ENCODE measurements at regions not wholly inside any gene's neighbourhood (a gene's known extent, or its start where the extent isn't known, plus 50 kb on each side); places are given as distances from the start of the nearest gene placed in this dataset.

DNA sequence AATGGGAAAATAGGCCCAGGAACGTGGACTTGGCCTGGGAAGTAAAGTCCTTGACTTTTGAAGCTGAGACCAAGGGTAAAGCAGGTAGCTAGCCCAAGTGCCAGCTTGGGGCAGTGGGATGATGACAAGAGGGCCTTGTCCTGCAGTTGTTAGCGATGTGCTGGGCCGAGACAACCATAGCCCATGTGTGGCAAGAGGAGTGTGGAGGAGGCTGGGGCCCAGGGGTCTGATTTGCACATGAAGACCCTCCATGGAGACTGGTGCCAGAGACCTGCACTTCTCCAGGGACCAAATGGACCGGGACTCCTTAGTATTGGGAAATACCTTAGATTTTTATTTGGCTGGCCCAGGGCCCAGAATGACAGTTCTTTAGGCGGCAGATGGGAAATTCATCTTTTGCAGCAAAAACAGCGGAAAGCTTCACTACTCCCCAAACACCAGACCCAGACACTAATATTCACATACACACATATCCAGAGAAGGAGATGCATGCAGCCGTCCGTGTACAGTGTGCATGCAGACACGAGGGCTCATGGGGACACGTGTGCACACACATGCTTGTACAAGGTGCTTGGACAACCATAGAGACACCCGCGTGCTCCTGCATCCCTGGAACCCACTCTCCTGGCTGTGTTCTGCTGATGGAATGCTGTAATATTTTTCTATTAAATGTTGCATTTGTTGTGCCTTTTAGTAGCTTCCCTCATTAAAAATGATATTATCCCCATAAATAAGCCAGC lies 78.1 kb upstream of the CSF3R start:
- DNase-seq (peak; percentile 8), ATAC-seq (ENCODE audit: low read depth) (no peak)
- Mint-ChIP-seq H3K36me3 (no peaks in the 10 kb centered on the region), H3K4me1 (no peaks in the 10 kb centered on the region), H3K9me3 (no peaks in the 10 kb centered on the region), H3K4me3 (no peak overlapping the region), H3K27ac (no peak overlapping the region), H3K27me3 (peaks cover 8% of the 10 kb centered on the region)
- POLR2A ChIA-PET: no interaction called here

DNA sequence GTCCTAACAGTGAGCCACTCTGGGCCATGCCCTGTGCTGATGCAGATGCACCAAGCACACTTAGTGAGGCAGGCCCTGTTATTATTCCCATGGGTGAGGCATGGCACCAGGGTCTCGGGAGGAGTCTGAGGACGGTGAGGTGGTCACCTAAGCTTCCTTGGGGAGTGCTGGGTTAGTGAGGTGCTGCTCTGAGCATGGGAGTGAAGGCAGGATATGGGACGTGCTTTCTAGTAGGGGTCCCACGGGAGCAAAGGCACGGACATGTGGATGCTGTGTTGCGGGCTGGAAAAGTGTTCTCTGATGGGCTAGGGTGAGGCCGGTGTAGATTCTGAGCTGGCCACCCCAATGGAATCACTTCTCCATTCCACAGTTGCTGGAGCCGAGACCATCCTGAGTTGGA lies 77.5 kb upstream of the CSF3R start:
- Mint-ChIP-seq H3K9me3 (no peaks in the 10 kb centered on the region), H3K36me3 (no peaks in the 10 kb centered on the region), H3K27ac (no peak overlapping the region), H3K27me3 (peaks cover 9% of the 10 kb centered on the region), H3K4me1 (no peaks in the 10 kb centered on the region), H3K4me3 (no peak overlapping the region)
- DNase-seq: peak; percentile 4
- POLR2A ChIA-PET: no interaction called here
- no peak for ATAC-seq (ENCODE audit: low read depth)

DNA sequence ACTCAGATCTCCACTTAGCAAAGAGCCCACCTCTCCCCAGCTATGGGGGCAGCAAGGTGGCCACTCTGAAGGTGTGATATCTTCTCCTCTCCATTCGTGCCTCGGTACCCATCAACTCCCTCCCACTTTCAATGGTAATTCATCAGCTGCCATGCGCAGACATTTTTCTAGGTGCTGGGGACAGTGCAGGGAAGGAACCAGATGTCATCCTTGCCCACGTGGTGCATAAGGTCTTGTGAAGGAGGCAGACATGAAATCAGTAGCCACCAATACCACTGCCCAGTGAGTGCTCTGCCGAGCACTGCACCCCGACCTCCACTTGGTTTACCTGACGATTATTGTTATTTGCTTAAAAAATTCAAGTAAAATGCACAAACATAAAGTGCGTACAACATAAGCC lies 76.3 kb upstream of the CSF3R start:
- no peaks in the 10 kb centered on the region for H3K4me1 Mint-ChIP-seq
- POLR2A ChIA-PET: no interaction called here
- no peaks in the 10 kb centered on the region for H3K36me3 Mint-ChIP-seq
- ATAC-seq (ENCODE audit: low read depth): no peak
- H3K9me3 Mint-ChIP-seq: no peaks in the 10 kb centered on the region
- no peak overlapping the region for H3K27ac Mint-ChIP-seq
- H3K27me3 Mint-ChIP-seq: peaks cover 15% of the 10 kb centered on the region
- DNase-seq: peak; percentile 10
- no peak overlapping the region for H3K4me3 Mint-ChIP-seq

DNA sequence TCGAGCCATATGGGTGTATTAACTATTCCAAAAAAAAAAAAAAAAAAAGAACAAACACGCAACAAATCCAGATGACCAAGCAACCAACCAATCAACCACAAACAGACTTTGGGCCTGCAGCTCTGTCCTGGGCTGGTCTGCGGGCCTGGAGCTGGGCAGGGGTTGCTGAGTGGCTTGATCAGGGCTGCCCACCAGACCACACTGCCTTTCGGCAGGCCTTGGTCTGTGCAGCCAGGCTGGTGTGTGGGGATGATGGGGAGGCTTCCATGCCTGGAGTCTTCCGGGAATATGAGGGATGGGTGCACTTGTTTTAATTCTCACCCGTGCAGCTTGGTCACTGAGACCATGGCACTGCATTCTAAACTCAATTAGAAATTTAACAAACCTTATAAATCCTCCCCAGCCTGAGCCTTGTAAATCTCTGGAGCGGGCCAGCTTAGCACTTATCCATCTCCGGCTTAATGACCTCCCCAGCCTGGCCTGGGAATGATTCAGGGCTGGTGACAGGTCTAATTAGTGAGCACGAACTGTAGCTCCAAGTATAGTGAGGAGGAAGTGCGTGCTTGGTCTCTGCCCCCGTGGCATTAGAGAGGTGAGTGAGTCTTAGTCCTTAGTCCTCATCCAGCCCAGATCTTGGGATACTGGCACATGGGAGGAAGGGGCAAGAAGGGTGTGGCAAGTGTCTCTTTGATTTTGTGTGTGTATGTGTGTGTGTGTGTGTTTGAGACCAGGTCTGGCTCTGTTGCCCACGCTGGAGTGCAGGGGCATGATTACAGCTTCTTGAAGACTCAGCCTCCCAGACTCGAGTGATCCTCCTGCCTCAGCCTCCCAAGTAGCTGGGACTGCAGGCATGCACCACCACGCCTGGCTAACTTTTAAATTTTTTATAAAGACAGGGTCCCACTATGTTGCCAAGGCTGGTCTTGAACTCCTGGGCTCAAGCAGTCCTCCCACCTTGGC lies 74.6 kb upstream of the CSF3R start:
- H3K27ac Mint-ChIP-seq: no peak overlapping the region
- POLR2A ChIA-PET: no interaction called here
- no peaks in the 10 kb centered on the region for H3K36me3 Mint-ChIP-seq
- H3K4me3 Mint-ChIP-seq: no peak overlapping the region
- peaks cover 2% of the 10 kb centered on the region for H3K4me1 Mint-ChIP-seq
- ATAC-seq (ENCODE audit: low read depth): no peak
- DNase-seq: peak; percentile 6
- peaks cover 24% of the 10 kb centered on the region for H3K27me3 Mint-ChIP-seq
- no peaks in the 10 kb centered on the region for H3K9me3 Mint-ChIP-seq

DNA sequence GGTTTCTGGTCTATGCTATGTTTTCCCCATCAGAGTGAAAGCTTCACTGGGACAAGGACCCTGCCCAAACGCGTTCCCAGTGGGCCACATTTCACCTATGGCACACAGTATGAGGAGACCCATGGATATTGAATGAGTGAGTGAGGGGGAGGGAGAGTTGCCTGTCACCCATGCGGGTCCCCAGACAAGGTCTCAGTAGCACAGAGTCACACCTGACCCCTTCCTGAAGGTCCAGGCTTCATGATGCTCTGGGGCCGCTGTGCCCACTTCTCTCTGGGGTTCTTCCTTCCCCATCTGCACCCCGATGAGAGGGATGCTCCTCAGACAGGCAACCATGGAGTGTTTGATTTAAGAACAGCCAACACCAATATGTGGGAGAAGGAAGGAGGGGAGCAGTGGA lies 72.3 kb upstream of the CSF3R start:
- H3K4me1 Mint-ChIP-seq: peaks cover 2% of the 10 kb centered on the region
- no peaks in the 10 kb centered on the region for H3K36me3 Mint-ChIP-seq
- DNase-seq: peak; percentile 10
- peaks cover 40% of the 10 kb centered on the region for H3K27me3 Mint-ChIP-seq
- H3K4me3 Mint-ChIP-seq: no peak overlapping the region
- POLR2A ChIA-PET: no interaction called here
- ATAC-seq (ENCODE audit: low read depth): no peak
- H3K27ac Mint-ChIP-seq: no peak overlapping the region
- H3K9me3 Mint-ChIP-seq: no peaks in the 10 kb centered on the region

DNA sequence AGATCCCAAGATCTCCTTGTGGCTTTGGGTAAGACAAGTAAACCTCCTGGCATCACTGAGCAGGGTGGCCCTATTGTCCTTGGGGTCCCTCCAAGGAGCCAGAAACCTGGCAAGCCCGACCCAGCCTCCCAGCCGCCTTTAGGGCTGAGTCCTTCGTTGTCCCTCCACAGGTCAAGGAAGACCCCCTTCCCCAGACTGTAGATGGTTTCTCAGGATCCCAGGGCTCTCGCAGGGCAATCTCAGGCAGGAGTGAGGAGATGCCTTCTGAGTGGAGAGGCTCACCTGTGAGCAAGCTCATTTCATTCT lies 71.6 kb upstream of the CSF3R start:
- Mint-ChIP-seq H3K4me1 (peaks cover 2% of the 10 kb centered on the region), H3K27me3 (peaks cover 44% of the 10 kb centered on the region), H3K4me3 (no peak overlapping the region), H3K9me3 (no peaks in the 10 kb centered on the region), H3K27ac (no peak overlapping the region), H3K36me3 (no peaks in the 10 kb centered on the region)
- POLR2A ChIA-PET: no interaction called here
- no peak for ATAC-seq (ENCODE audit: low read depth)
- DNase-seq: peak; percentile 24

DNA sequence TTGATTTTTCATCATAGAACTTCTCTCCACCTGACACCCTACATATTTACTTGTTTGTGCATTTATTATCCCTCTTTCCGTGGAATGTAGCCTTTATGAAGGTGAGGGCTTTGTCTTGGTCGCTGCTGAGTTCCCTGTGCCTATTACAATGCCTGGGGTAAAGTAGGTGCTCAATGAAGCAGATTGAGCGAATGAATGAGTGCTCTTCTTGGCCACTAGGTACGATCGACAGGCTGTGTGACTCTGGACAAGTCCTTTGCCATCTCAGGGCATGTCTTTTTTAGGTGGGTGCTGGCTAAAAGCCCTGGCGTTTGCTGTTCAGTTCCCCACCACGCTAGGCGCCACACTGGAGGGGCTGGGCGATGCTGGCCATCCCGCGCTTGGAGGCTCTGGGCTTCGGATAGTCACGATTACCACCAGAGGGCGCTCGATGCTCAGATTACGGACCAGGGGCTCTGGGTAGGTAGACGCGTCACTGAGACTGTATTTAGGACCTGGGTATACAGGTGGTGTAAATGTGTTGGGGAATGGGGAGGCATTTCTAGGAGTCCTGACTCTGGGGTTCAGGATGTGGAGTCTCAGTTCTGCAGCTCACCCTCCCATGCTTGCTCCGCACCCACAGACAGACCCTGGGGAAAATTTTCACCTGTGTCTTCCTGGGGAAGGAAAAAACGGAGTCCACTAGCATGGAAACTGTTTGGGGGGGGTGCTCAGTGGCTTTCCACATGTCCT lies 71.0 kb upstream of the CSF3R start:
- H3K4me3 Mint-ChIP-seq: no peak overlapping the region
- no peak overlapping the region for H3K27ac Mint-ChIP-seq
- POLR2A ChIA-PET: no interaction called here
- peak; percentile 89 for ATAC-seq (ENCODE audit: low read depth)
- peaks cover 2% of the 10 kb centered on the region for H3K4me1 Mint-ChIP-seq
- H3K9me3 Mint-ChIP-seq: no peaks in the 10 kb centered on the region
- peak; percentile 70 for DNase-seq
- peaks cover 44% of the 10 kb centered on the region for H3K27me3 Mint-ChIP-seq
- H3K36me3 Mint-ChIP-seq: no peaks in the 10 kb centered on the region

DNA sequence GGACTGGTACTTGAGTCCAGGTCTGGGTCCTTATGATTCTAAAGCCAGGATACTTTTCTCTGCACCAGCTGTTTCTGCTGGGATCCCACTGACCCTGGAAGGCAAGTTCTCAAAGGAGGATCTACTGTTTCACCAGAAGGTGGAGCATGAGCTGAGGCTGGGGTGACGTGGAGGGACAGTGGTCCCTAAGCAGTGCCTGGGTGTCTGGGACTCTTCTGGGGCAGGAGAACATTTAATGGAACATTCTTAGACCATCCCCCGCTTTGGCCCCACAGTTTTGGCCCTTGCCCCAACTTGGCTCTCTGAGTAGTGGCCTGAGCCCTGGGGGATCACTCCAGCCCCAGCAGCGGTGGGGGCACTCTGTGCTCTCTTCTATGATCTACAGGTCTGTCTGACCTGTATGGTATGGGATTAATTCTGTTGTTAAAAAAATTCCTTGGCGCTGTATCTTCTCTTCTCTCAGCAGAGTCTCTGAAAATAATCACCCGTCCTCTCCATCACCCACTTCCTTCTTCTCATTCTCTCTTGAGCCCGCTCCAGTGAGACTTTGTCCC lies 60.3 kb upstream of the CSF3R start:
- Mint-ChIP-seq H3K27ac (no peak overlapping the region), H3K9me3 (no peaks in the 10 kb centered on the region), H3K36me3 (no peaks in the 10 kb centered on the region), H3K4me1 (no peaks in the 10 kb centered on the region), H3K27me3 (peaks cover 25% of the 10 kb centered on the region), H3K4me3 (no peak overlapping the region)
- ATAC-seq (ENCODE audit: low read depth): no peak
- POLR2A ChIA-PET: no interaction called here
- DNase-seq: no peak

DNA sequence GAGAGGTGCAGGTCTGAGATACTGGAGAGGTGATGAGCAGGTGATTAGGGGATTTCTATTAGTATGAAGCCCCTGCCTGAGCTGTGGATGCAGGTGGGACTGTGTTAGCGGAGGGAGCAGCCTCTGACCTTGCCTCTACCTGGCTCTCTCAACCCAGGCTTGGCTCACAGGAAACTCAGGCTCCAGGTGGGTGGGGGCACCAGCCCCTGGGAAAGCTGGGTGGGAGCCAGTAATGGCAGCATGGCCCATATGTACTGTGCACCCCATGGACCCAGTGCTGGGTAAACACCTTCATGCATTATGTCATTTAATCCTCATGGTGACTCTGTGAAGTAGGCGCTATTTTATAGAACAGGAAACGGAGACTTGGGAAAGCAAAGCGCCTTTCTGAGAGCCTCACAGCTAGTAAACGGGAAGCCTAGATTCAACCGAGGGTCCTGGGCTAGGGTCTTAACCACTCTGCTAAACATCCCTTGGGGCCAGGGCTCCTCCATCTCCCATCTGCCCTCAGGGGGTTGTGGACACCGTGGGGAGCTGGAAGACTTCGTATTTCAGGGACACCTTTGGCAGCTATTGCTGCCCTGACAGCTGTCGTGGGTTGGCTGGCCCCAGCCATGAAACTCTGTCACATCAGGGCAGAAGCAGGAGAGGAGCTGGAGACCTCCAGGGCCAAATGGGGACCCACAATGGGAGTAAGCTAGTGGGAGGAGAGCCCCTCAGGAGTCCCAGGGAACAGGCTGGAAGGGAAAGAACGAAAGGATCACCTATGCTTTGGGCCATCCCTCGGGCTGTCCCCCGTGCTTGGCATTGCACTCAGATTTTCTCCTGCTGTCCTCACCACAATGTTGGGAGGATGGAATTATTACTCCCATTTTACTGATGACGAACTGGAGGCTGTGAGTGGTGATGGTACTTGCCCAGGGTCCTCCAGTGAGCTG lies 59.6 kb upstream of the CSF3R start:
- no peak overlapping the region for H3K27ac Mint-ChIP-seq
- no peak overlapping the region for H3K4me3 Mint-ChIP-seq
- H3K36me3 Mint-ChIP-seq: no peaks in the 10 kb centered on the region
- H3K27me3 Mint-ChIP-seq: peaks cover 23% of the 10 kb centered on the region
- H3K4me1 Mint-ChIP-seq: no peaks in the 10 kb centered on the region
- no peak for ATAC-seq (ENCODE audit: low read depth)
- DNase-seq: no peak
- POLR2A ChIA-PET: no interaction called here
- no peaks in the 10 kb centered on the region for H3K9me3 Mint-ChIP-seq

DNA sequence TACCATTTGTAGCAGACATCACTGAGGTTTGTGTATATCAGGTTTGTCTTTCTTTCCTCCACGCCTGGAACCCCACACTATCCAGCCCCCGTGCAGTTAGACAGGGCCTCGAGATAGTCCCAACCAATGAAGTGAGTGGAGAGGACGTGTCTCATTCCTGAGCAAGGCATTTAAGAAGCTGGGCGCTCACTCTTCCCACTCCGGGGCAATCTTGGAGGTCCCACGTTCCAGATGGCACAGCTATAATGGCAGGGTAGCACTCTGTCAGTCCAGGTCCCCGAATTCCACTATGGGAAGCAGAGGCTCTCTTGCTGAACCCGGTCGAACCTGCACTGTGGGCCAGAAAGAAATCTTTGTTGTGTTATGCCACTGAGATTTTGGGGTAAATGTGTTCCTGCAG lies 57.3 kb upstream of the CSF3R start:
- Mint-ChIP-seq H3K27me3 (peaks cover 13% of the 10 kb centered on the region), H3K4me3 (no peak overlapping the region), H3K9me3 (no peaks in the 10 kb centered on the region), H3K36me3 (no peaks in the 10 kb centered on the region), H3K27ac (no peak overlapping the region), H3K4me1 (no peaks in the 10 kb centered on the region)
- DNase-seq (no peak), ATAC-seq (ENCODE audit: low read depth) (no peak)
- POLR2A ChIA-PET: no interaction called here

DNA sequence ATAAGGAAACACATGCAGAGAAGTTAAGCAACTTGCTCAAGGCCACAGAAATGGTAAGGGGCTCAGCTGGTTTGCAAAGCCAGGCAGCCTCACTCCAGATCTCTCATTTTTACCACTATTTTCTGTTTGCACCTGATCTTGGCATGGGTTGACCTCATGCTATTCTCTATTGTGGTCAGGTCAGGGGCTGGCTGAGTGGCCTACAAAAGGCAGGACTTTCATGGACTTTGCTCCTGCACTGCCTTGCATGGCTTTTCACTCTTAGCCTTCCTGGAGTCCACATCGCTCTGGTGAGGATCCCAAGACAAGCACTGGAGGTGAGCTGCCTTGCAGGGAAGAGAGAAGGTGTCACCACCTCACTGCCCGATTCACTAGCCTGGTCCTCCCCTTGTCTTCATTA lies 56.8 kb upstream of the CSF3R start:
- Mint-ChIP-seq H3K36me3 (no peaks in the 10 kb centered on the region), H3K27me3 (peaks cover 13% of the 10 kb centered on the region), H3K27ac (no peak overlapping the region), H3K4me3 (no peak overlapping the region), H3K9me3 (no peaks in the 10 kb centered on the region), H3K4me1 (no peaks in the 10 kb centered on the region)
- no peak for ATAC-seq (ENCODE audit: low read depth)
- DNase-seq: no peak
- POLR2A ChIA-PET: no interaction called here

DNA sequence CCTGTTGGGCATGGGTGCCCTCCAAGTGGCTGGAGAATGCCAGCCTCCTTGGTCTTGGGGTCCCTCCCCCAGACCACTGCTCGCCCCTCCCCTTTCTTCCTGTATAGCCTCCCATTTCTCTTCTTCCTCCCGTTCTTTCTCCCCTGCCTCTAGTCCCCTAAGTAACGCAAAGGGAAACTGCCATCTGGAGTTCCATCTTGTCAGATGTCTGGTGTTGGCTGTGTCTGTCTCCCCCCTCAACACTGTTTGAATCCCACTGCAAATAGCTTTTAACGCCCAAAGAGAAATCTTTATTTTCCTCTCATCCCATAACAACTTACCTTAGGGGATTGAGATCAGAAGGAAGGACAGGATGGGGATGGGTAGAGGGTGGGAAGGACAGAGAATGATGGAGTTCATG lies 55.3 kb upstream of the CSF3R start:
- Mint-ChIP-seq H3K4me1 (no peaks in the 10 kb centered on the region), H3K9me3 (no peaks in the 10 kb centered on the region), H3K36me3 (no peaks in the 10 kb centered on the region), H3K27me3 (peaks cover 6% of the 10 kb centered on the region), H3K27ac (no peak overlapping the region), H3K4me3 (no peak overlapping the region)
- POLR2A ChIA-PET: no interaction called here
- ATAC-seq (ENCODE audit: low read depth) (no peak), DNase-seq (no peak)
